Ovary (tissue), 3 donors: ENCODE measurements at regions not wholly inside any gene's neighbourhood (a gene's known extent, or its start where the extent isn't known, plus 50 kb on each side); places are given as distances from the start of the nearest gene placed in this dataset.

Experiments used
- CTCF ChIP-seq, 3 donors: fragments of 450-650 bp in 2 of 3; fragments of 200-600 bp in 1 of 3; IDR thresholded peaks; one replicate each; pipeline versions ENCODE4 v1.5.1 to v1.8.0; 2016 to 2022; ENCODE audit warnings: antibody characterized with exemption in 3 of 3, mild to moderate bottlenecking in 1 of 3
- EP300 ChIP-seq: sonication (generic); formaldehyde crosslinking; IDR thresholded peaks from one replicate; pipeline ENCODE4 v1.6.1; 2017; ENCODE audit warnings: antibody characterized with exemption
- POLR2A ChIP-seq: fragments of 450-650 bp; IDR thresholded peaks from one replicate; pipeline ENCODE4 v1.6.1; 2017; ENCODE audit warnings: antibody characterized with exemption, mild to moderate bottlenecking, moderate library complexity
- donor health status: DM: no; HTN: no; CAD: no.

- TF ChIP-seq CTCF (IDR thresholded peaks at IDR 0.05) (no peak), POLR2A (no peak), EP300 (no peak)
These were observed 108.3 kb upstream of the KLHL4 start for GRCh38 chrX:87409113-87409841.
